ENCODE measurements at regions not wholly inside any gene's neighbourhood (a gene's known extent, or its start where the extent isn't known, plus 50 kb on each side); places are given as distances from the start of the nearest gene placed in this dataset.

DNA sequence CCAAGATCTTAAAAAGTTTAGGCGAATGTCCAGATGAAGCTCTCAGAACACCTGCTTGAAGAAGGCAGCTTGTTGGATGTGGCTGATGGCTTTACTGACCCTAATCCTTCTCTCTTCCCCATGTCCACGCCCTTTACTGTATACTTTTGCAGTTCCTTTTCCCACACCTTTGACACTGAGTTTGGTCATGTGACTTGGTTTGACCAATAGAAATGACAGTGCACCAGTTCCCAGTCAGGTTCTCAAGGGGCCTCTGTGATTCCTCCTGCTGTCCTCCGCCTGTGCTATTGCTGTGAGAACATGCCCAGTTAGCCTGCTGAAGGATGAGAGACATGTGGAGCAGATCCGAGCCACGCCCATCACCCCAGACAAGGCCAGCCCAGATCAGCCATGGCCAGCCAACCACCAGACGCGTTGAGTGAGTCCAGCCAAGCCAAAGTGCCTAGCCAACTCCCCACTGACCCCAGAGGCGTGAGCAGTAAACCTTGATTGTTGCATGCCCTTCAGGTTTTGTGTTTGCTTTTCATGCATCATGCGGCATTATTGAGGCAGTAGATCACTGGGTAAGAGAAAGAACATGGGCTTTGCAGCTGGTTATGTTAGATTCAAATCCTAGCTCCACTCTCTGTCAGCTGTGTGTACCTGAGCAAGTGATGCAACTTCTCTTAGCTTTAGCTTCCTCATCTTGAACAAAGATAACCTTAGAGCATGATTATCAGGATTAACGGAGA, 258.0 kb upstream of the SIX2 start:
- H3K36me3 ChIP-seq, result no peaks in the 10 kb centered on the region
- TF ChIP-seq EP300 (IDR thresholded peaks at IDR 0.05) (no peak), POLR2A (IDR thresholded peaks at IDR 0.05) (no peak), CTCF (IDR thresholded peaks at IDR 0.05) (no peak), POLR2AphosphoS5 (IDR thresholded peaks at IDR 0.05) (no peak)
- no peak overlapping the region for H3K27ac ChIP-seq
- DNase-seq (ENCODE audit: low spot score in 2 of 2), result no peak
- 81% methylated on average over 10 of the region's 10 CpGs for WGBS
- H3K27me3 ChIP-seq, result peaks cover 6% of the 10 kb centered on the region
- H3K9me3 ChIP-seq, result no peaks in the 10 kb centered on the region
- H3K4me1 ChIP-seq, result no peaks in the 10 kb centered on the region
- H3K4me3 ChIP-seq, result no peak overlapping the region

GRCh38 chr2:45265336-45265735, 256.1 kb upstream of the SIX2 start:
- H3K4me1 ChIP-seq, result no peaks in the 10 kb centered on the region
- no peak overlapping the region for H3K4me3 ChIP-seq
- H3K27me3 ChIP-seq, result peaks cover 6% of the 10 kb centered on the region
- no peak overlapping the region for H3K27ac ChIP-seq
- no peak for DNase-seq (ENCODE audit: low spot score in 2 of 2)
- TF ChIP-seq EP300 (IDR thresholded peaks at IDR 0.05) (no peak), CTCF (IDR thresholded peaks at IDR 0.05) (no peak), POLR2AphosphoS5 (IDR thresholded peaks at IDR 0.05) (no peak), POLR2A (IDR thresholded peaks at IDR 0.05) (no peak)
- no peaks in the 10 kb centered on the region for H3K36me3 ChIP-seq
- no peaks in the 10 kb centered on the region for H3K9me3 ChIP-seq
- 89% methylated on average over 4 of the region's 4 CpGs for WGBS

DNA sequence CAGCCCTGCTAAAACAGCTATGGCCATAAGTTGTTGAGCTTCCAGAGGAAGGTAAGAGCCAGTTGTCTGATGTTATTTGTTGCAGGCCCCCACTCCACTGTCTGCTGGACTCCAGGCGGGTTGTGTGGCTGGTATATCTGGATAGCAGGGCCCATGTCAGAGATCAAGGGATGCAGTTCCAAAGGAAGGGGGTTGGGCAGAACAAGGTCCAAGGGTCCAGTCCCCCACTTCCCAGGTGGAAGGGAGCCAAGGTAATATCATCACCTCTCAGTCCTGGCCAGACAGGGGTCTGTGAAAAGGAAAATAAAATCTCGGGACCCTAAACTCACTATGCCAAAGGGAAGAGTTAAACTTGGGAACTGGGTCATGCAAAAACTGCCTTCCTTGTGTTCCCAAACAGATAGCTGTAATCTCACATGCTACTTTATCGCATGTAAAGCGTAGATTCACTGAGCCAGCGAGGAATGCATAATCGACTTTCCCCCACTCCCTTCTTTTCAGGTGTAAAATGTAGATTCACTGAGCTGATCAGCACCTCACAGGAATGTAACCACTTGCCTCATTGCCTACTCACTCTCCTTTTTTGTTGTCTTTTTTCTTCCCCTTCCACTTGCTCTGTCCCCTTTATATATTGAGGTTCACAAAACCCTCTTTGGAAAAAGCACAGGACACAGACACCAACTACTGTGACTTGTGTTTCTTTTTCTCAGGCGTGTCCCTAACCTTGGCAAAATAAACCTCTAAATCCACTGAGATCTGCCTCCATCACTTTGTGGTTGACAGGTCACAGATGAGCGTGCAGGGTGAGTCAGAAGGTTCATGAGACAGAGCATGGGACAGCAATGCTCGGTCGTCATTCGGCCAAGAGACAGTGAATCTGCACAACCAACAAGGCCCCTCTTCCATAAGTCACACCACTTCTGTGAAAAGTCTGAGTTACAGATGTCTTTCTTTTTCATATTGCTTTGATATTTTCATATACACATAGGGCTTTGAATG, 255.3 kb upstream of the SIX2 start:
- TF ChIP-seq POLR2AphosphoS5 (IDR thresholded peaks at IDR 0.05) (no peak), CTCF (IDR thresholded peaks at IDR 0.05) (no peak), EP300 (IDR thresholded peaks at IDR 0.05) (no peak), POLR2A (IDR thresholded peaks at IDR 0.05) (no peak)
- no peak overlapping the region for H3K4me3 ChIP-seq
- H3K36me3 ChIP-seq, result no peaks in the 10 kb centered on the region
- H3K4me1 ChIP-seq, result peaks cover 3% of the 10 kb centered on the region
- 92% methylated on average over 11 of the region's 11 CpGs for WGBS
- DNase-seq (ENCODE audit: low spot score in 2 of 2), result no peak
- H3K9me3 ChIP-seq, result no peaks in the 10 kb centered on the region
- H3K27ac ChIP-seq, result no peak overlapping the region
- peaks cover 6% of the 10 kb centered on the region for H3K27me3 ChIP-seq

- Histone ChIP-seq H3K27ac (no peak overlapping the region), H3K9me3 (no peaks in the 10 kb centered on the region), H3K27me3 (no peaks in the 10 kb centered on the region), H3K4me1 (peaks cover 8% of the 10 kb centered on the region), H3K36me3 (no peaks in the 10 kb centered on the region), H3K4me3 (no peak overlapping the region)
- WGBS, result 49% methylated on average over 6 of the region's 6 CpGs
- no peak for TF ChIP-seq POLR2A (IDR thresholded peaks at IDR 0.05)
- no peak for TF ChIP-seq CTCF (IDR thresholded peaks at IDR 0.05)
- TF ChIP-seq POLR2AphosphoS5 (IDR thresholded peaks at IDR 0.05), result no peak
- TF ChIP-seq EP300 (IDR thresholded peaks at IDR 0.05), result no peak
- no peak for DNase-seq (ENCODE audit: low spot score in 2 of 2)
Observed at GRCh38 chr2:45263147-45263546, 253.9 kb upstream of the SIX2 start.

GRCh38 chr2:45261746-45262145, 252.5 kb upstream of the SIX2 start:
- H3K36me3 ChIP-seq, result no peaks in the 10 kb centered on the region
- H3K4me3 ChIP-seq, result no peak overlapping the region
- DNase-seq (ENCODE audit: low spot score in 2 of 2), result no peak
- no peaks in the 10 kb centered on the region for H3K9me3 ChIP-seq
- no peak overlapping the region for H3K27ac ChIP-seq
- TF ChIP-seq CTCF (IDR thresholded peaks at IDR 0.05) (no peak), POLR2AphosphoS5 (IDR thresholded peaks at IDR 0.05) (no peak), POLR2A (IDR thresholded peaks at IDR 0.05) (no peak), EP300 (IDR thresholded peaks at IDR 0.05) (no peak)
- H3K4me1 ChIP-seq, result peaks cover 8% of the 10 kb centered on the region
- H3K27me3 ChIP-seq, result no peaks in the 10 kb centered on the region
- 82% methylated on average over 4 of the region's 4 CpGs for WGBS

Measured in suprapubic skin (tissue), 4 donors.